ENCODE measurements at regions not wholly inside any gene's neighbourhood (a gene's known extent, or its start where the extent isn't known, plus 50 kb on each side); places are given as distances from the start of the nearest gene placed in this dataset.

DNA sequence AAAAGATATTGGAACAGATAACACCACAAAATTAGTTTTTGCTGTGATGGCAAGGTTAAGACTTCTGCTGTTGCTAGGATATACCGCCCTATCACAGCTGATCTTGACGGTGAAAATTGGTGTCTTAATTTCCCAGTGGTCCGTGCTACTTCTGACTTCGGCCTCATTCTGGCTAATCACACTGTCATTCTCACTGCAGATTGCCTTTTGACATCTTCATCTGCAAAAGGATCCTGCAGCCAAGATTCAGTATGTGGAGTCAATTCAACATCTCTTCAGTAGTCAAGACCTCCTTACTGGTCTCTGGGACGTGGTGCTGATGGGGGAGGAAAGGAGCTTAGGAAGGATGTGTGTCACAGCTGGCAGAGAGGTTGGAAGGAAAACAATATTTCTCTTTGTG, 438.6 kb downstream of the WDR72 start:
- no peak for TF ChIP-seq JUND (IDR thresholded peaks at IDR 0.05; ENCODE audit: low read depth)
- DNase-seq (ENCODE audit: low read depth in 1 of 2, low spot score in 1 of 2), result no peak
- in situ Hi-C loops (cut with HindIII; ENCODE audit: low pct_unique_long_range_greater_than_20kb, low sequenced_read_pairs), result no loop called here

DNA sequence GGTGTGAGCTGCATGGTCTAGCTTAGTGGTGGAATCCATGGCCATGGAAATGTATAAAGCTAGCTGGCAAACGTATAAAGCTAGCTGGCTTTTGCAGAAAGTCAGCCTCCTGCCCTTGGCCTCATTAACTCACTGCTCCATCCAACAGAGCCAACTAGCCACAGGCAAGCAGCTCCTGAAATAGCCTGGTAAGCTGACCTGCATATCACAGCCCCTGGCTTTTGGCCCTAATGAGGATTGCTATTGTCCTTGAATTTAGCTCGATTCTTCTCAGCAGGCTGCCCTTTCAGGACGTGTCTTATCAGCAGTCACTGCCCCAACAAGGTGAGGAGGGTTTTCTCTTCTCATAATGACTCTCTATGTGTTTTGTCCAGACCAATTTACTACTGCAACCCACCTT, 446.8 kb downstream of the WDR72 start:
- in situ Hi-C loops (cut with HindIII; ENCODE audit: low pct_unique_long_range_greater_than_20kb, low sequenced_read_pairs), result no loop called here
- no peak for DNase-seq (ENCODE audit: low read depth in 1 of 2, low spot score in 1 of 2)

DNA sequence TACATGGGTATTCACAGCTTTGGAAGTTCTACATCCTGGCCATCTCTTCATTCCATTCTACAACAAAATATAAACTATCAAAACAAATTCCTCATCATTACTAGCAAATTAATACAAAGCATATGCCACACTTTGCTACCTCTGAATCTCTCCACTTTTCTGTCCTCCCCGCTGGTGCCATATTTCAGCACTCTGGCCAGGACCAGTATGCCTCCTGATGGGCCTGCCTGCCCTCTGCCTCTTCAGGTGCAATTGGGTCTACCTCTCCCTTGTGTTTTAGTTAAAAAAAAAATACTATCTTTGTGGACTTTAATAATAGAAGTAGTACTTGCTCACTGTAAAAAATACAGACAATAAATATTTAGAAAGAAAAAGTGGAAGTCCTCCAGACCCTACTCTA, 448.8 kb downstream of the WDR72 start:
- in situ Hi-C loops (cut with HindIII; ENCODE audit: low pct_unique_long_range_greater_than_20kb, low sequenced_read_pairs), result no loop called here
- DNase-seq (ENCODE audit: low read depth in 1 of 2, low spot score in 1 of 2), result no peak
- TF ChIP-seq JUND (IDR thresholded peaks at IDR 0.05; ENCODE audit: low read depth), result no peak

More for the DNA sequence above, 446.8 kb downstream of the WDR72 start:
- no peak for TF ChIP-seq JUND (IDR thresholded peaks at IDR 0.05; ENCODE audit: low read depth)

DNA sequence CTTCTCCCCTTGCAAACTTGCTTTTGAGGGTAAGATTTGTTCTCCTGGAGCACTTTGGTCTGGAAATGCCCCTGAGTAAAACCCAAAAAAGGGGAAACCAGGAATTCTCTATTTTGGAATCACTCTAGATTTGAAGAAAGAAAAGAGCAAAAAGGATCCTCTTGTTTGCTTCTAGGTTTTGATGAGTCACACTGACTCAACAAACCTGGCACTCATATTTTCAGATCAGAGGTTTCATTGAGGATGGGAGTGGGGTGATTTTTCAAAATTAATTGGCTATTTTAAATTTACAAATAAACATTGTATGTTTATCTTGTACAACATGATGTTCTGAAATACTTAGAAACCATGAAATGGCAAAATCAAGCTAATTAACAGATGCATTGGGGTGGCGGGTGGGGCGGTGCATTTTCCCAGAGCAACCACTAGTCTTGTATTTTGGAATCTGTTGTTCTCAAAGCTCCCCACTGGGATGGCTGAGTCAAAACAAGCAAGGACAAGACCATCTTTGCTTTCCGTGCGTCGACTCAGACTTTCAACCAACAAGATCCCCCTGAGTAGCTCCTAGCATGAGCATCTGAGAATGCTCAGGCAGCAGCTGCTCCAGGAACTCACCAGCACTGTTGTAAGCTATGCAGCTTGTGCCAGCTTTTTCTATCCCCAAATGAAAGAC, 451.4 kb downstream of the WDR72 start:
- in situ Hi-C loops (cut with HindIII; ENCODE audit: low pct_unique_long_range_greater_than_20kb, low sequenced_read_pairs), result no loop called here
- TF ChIP-seq JUND (IDR thresholded peaks at IDR 0.05; ENCODE audit: low read depth), result no peak
- no peak for DNase-seq (ENCODE audit: low read depth in 1 of 2, low spot score in 1 of 2)

DNA sequence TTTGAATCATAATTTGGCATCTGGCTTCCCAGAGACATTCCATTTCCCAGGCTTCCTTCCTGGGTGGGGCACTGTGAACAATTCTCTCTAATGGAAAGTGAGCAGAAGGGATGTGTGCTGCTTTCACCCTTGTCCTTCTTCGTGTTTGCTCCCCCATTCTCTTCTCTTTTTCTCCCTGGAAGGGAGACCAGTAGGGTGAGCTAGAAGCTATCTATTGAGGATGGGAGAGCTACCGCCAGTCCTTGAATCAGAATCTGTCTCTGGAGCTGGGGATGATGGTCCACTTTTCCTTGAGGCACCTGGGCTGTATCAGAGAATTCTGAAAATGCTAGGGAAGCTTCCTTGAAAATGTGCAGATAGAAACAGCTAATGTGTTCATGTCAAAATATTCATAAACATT, 453.9 kb downstream of the WDR72 start:
- in situ Hi-C loops (cut with HindIII; ENCODE audit: low pct_unique_long_range_greater_than_20kb, low sequenced_read_pairs), result no loop called here
- no peak for TF ChIP-seq JUND (IDR thresholded peaks at IDR 0.05; ENCODE audit: low read depth)
- DNase-seq (ENCODE audit: low read depth in 1 of 2, low spot score in 1 of 2), result no peak

DNA sequence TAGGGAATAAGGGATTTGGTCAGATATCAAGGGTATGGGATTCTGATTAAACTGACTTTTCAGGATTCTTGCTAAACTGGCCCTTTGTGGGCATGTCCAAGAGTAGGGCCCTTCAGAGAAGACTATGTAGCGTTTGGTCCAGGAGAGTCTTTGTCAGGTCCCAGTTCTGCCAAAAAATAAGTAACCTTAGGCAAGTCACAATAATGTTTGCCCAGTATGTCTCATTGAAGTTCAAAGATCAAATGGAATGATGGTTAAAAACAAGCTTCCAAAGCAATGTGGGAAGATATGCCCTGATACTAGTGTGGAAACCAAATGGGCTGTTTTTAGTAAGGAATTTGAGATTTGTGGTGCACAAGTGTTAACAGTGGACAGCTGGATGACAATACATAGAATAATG, 454.4 kb downstream of the WDR72 start:
- TF ChIP-seq JUND (IDR thresholded peaks at IDR 0.05; ENCODE audit: low read depth), result no peak
- DNase-seq (ENCODE audit: low read depth in 1 of 2, low spot score in 1 of 2), result no peak
- in situ Hi-C loops (cut with HindIII; ENCODE audit: low pct_unique_long_range_greater_than_20kb, low sequenced_read_pairs), result no loop called here

DNA sequence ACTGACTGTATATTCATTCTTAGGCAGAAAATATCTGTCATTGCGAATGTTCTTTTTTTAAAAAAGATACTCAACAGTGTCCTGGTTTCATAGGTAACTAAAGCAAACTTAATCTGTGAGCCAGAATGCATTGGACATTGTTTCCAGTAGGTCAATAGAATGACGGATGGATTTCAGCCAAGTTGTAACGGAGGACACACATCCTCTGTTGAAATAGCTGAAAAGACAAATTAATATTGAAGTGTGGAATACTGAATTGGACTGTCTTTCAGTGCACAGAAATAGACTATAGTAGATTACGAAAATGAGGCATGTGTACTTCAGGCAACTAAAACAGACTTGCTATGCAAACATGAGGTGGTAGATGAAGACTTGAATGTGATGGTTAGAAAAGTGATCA, 461.6 kb downstream of the WDR72 start:
- no peak for DNase-seq (ENCODE audit: low read depth in 1 of 2, low spot score in 1 of 2)
- no peak for TF ChIP-seq JUND (IDR thresholded peaks at IDR 0.05; ENCODE audit: low read depth)
- in situ Hi-C loops (cut with HindIII; ENCODE audit: low pct_unique_long_range_greater_than_20kb, low sequenced_read_pairs), result no loop called here

DNA sequence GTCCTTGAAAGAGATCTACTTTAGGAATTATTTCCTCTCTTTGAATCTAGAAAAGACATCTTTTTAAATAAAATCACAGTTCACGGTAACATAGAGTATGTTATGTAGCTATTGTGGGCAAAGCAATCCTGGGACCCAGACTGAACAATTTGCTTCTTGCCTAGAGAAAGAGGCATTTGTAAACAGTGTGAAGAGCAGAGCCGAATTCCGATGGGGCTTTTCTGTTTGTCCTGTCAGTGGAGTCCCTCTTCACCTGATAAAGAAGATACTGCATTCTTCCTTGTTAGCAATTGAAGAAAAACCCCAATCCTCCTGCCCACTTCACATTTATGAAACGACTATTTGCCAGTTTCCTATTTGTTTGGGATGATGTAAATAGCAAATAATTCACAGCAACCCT, 462.9 kb downstream of the WDR72 start:
- in situ Hi-C loops (cut with HindIII; ENCODE audit: low pct_unique_long_range_greater_than_20kb, low sequenced_read_pairs), result no loop called here
- DNase-seq (ENCODE audit: low read depth in 1 of 2, low spot score in 1 of 2), result no peak
- TF ChIP-seq JUND (IDR thresholded peaks at IDR 0.05; ENCODE audit: low read depth), result no peak

DNA sequence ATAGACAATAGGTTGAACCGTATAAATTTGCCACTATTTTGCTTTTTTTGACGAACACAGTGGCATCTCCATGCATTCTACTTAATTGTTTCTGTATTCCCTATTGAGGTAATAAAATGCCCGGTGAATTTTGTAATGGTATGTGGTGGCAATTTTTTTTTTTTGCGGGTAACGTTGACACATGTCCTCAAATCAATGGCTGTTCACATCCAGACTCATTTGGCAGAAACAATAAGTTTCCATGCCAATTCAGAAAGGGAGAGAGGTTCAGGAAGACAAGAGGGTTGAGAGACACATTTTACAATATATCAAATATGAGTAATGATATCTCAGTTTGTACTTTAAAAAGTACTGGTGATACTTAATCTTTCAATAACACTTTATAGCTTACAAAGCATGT, 463.9 kb downstream of the WDR72 start:
- TF ChIP-seq JUND (IDR thresholded peaks at IDR 0.05; ENCODE audit: low read depth), result no peak
- in situ Hi-C loops (cut with HindIII; ENCODE audit: low pct_unique_long_range_greater_than_20kb, low sequenced_read_pairs), result no loop called here
- no peak for DNase-seq (ENCODE audit: low read depth in 1 of 2, low spot score in 1 of 2)

DNA sequence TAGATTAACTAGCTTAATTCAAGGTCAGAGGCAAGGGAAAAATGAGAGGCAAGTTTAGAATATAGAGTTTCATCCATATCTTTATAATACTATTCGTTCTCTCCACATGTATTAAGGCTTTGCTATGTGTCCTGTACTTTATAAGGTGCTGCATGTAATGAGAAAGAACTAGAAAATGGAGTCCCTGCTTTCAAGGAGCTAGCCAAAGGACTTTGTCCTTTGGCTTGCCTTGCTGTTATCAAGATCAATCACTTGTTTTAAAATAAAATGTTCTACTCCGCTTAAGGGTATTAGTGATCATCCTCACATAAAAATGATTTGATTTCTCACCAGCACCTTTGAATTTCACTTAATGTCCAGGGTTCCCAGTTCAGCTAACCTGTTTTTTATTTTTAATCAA, 470.9 kb downstream of the WDR72 start:
- no peak for TF ChIP-seq JUND (IDR thresholded peaks at IDR 0.05; ENCODE audit: low read depth)
- in situ Hi-C loops (cut with HindIII; ENCODE audit: low pct_unique_long_range_greater_than_20kb, low sequenced_read_pairs), result no loop called here
- DNase-seq (ENCODE audit: low read depth in 1 of 2, low spot score in 1 of 2), result no peak

DNA sequence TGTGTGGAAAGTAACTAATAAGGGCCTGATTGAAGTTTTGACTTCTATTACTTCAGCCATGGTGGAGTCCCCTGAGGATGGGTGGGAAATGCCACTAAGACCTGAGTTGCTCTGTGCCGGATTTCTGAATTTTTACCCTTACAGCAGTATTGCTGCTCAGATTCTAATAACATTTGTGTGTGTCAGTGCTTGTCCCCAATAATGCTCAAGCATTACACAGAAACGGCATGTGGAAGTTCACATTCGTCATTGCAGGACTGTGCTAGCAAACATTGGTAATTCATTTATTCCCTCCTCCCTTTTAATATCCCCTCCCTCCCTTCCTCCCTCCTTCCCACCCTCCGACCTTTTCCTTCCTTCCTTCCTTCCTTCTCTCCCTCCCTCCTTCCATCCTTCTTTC, 484.5 kb upstream of the ONECUT1 start:
- in situ Hi-C loops (cut with HindIII; ENCODE audit: low pct_unique_long_range_greater_than_20kb, low sequenced_read_pairs), result no loop called here
- no peak for TF ChIP-seq JUND (IDR thresholded peaks at IDR 0.05; ENCODE audit: low read depth)
- DNase-seq (ENCODE audit: low read depth in 1 of 2, low spot score in 1 of 2), result no peak

DNA sequence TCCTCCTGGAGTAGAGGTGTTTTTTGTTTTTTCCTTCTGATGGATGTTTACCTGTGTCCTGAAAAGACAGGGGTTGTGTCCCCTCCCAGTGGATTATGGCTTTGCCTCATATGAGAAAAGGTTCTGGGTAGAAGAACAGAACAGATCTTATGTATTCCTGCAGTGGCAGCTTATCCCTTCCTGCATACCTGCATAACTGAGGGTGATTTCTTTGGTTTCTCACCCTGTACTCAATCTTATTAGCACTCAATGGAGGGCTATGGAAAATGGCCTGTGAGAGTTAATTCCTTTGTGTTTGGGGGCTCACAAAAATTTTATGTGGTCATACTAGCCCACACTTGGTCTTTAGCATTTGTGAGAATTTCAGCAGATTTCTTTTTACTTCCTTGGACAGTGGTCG, 482.0 kb upstream of the ONECUT1 start:
- DNase-seq (ENCODE audit: low read depth in 1 of 2, low spot score in 1 of 2), result no peak
- in situ Hi-C loops (cut with HindIII; ENCODE audit: low pct_unique_long_range_greater_than_20kb, low sequenced_read_pairs), result no loop called here
- no peak for TF ChIP-seq JUND (IDR thresholded peaks at IDR 0.05; ENCODE audit: low read depth)

DNA sequence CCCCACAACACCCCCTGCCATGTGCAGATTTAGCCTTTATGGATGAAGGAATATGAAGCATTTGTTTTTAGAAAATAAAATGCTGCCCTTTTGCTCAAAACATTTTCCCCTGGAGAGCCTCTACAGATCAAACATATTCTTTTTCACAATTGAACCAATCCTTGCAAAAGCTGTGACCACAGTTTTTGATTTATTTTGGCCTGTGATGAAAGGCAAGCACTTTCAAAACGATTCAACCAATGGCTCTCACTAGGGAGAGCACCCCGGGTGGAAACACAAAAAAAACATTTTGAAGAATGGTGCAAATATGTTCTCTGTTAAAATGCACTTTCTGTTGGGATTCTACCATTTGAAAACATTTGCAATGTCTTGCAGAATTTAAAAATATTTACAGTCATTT, 476.0 kb upstream of the ONECUT1 start:
- in situ Hi-C loops (cut with HindIII; ENCODE audit: low pct_unique_long_range_greater_than_20kb, low sequenced_read_pairs), result no loop called here

DNA sequence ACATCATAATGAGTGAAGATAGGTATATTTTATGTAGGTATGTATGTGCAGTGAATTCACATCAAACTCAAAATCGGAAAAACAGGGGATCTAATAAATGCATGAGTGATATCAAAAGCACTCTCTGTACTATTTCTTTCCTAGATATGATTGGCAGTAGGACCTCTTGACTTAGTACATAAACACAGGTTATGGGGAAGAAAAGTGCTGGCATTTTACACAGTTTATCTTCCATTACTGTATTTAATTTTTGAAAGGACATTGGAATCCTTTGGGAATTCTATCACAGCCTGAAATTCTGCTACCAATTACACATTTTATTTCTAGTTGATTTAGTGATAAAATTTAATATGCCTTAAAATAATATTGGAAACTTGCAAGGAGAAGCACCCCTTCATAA, 470.5 kb upstream of the ONECUT1 start:
- in situ Hi-C loops (cut with HindIII; ENCODE audit: low pct_unique_long_range_greater_than_20kb, low sequenced_read_pairs), result no loop called here
- no peak for TF ChIP-seq JUND (IDR thresholded peaks at IDR 0.05; ENCODE audit: low read depth)
- no peak for DNase-seq (ENCODE audit: low read depth in 1 of 2, low spot score in 1 of 2)

More for the DNA sequence above, 476.0 kb upstream of the ONECUT1 start:
- TF ChIP-seq JUND (IDR thresholded peaks at IDR 0.05; ENCODE audit: low read depth), result no peak
- DNase-seq (ENCODE audit: low read depth in 1 of 2, low spot score in 1 of 2), result no peak
